CD4-positive, alpha-beta memory T cell (primary cell): ENCODE measurements at regions not wholly inside any gene's neighbourhood (a gene's known extent, or its start where the extent isn't known, plus 50 kb on each side); places are given as distances from the start of the nearest gene placed in this dataset.

ENCODE experiments used
- CTCF ChIA-PET: fragments of 350-600 bp; sonication (Branson Sonifier 250); formaldehyde crosslinking; loops from one replicate; lab custom pipeline; 2021; ENCODE audit warnings: inconsistent platforms; ENCODE audit not compliant: partially characterized antibody; lab: Charles Lee
- POLR2A ChIA-PET: fragments of 350-600 bp; sonication (Branson Sonifier 250); formaldehyde crosslinking; loops from one replicate; lab custom pipeline; 2021; ENCODE audit not compliant: partially characterized antibody; lab: Charles Lee
- DNase-seq, 5 donors: peaks; one replicate each; pipeline versions ENCODE4 v3.0.0 to v3.0.0-alpha.2; 2020 to 2022; ENCODE audit warnings: mixed read lengths in 1 of 5
- H3K27ac ChIP-seq: one replicate; pipeline ENCODE4 v1.7.0; 2013; ENCODE audit warnings: low read depth, low read length
- H3K27me3 ChIP-seq: 2 replicates; pipeline ENCODE4 v1.7.0; 2013; ENCODE audit warnings: mild to moderate bottlenecking, low read length, moderate library complexity; ENCODE audit not compliant: insufficient read depth
- H3K36me3 ChIP-seq: 2 replicates; pipeline ENCODE4 v1.7.0; 2013; ENCODE audit warnings: mild to moderate bottlenecking, low read length, moderate library complexity; ENCODE audit not compliant: insufficient read depth
- H3K4me1 ChIP-seq: 2 replicates; pipeline ENCODE4 v1.7.0; 2013; ENCODE audit warnings: mild to moderate bottlenecking, low read length, moderate library complexity; ENCODE audit not compliant: insufficient read depth
- H3K4me3 ChIP-seq, 2 donors: one replicate each; pipeline ENCODE4 v1.7.0; 2013; ENCODE audit warnings: low read length in 2 of 2, mild to moderate bottlenecking in 1 of 2
- H3K9me3 ChIP-seq, 2 donors: one replicate each; pipeline ENCODE4 v1.7.0; 2013; ENCODE audit warnings: low read length in 2 of 2, control low read depth in 1 of 2; ENCODE audit not compliant: control insufficient read depth in 1 of 2
- H3K27ac Mint-ChIP-seq, 7 donors: one replicate each; pipeline ENCODE4 v1.8.0; 2020 to 2021; ENCODE audit warnings: mixed read lengths in 7 of 7, mild to moderate bottlenecking in 6 of 7, inconsistent platforms in 3 of 7, moderate library complexity in 3 of 7
- H3K27me3 Mint-ChIP-seq, 2 donors: one replicate each; pipeline ENCODE4 v1.8.0; 2020 to 2021; ENCODE audit warnings: mixed read lengths in 2 of 2
- H3K36me3 Mint-ChIP-seq, 2 donors: one replicate each; pipeline ENCODE4 v1.8.0; 2020 to 2021; ENCODE audit warnings: mixed read lengths in 2 of 2, inconsistent platforms in 1 of 2, mild to moderate bottlenecking in 1 of 2
- H3K4me1 Mint-ChIP-seq, 4 donors: one replicate each; pipeline ENCODE4 v1.8.0; 2020 to 2021; ENCODE audit warnings: mixed read lengths in 4 of 4, mild to moderate bottlenecking in 1 of 4
- H3K4me3 Mint-ChIP-seq, 8 donors: one replicate each; pipeline ENCODE4 v1.8.0; 2020 to 2021; ENCODE audit warnings: mixed read lengths in 8 of 8, mild to moderate bottlenecking in 7 of 8, moderate library complexity in 6 of 8, inconsistent platforms in 3 of 8
- H3K9me3 Mint-ChIP-seq, 8 donors: one replicate each; pipeline ENCODE4 v1.8.0; 2020 to 2021; ENCODE audit warnings: mixed read lengths in 8 of 8, mild to moderate bottlenecking in 5 of 8, inconsistent platforms in 3 of 8, moderate library complexity in 1 of 8
- intact Hi-C: fragments of 100-400 bp; cut with micrococcal nuclease; formaldehyde crosslinking; loops from one replicate; pipeline ENCODE4 v1.15.1; 2023

DNA sequence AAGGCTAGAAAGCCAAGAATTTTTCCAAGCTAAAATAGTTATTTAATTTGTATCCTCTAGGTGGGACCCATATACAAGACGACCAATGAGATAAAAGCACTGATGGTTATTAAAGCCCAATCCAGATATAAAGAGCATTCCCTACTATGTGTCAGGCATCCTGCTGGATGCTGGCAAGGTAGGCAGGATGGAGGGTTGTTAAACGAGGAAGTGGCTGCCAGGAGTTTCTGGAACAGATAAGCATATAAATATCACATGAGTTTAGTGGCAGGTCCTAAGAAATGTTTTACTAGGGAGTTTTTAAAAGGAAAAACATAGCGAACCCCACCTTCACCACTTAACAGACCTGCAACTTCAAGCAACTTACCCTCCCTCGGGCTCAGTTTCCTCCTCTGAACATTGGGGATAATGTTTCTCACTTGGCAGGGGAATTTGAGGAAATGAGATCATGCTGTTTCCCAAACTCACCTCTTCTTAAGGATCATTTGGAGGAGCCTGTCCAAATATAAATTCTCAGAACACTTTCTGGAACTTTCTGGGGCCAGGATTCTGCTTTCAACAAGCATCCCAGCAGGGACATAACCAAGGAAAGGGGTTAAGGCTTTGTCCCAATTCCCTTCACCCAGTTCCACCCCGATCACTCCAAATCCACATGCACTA is 94.3 kb upstream of the LDB2 start:
- Histone ChIP-seq H3K4me1 (no peaks in the 10 kb centered on the region), H3K4me3 (no peak overlapping the region), H3K27me3 (no peaks in the 10 kb centered on the region), H3K36me3 (no peaks in the 10 kb centered on the region), H3K9me3 (no peaks in the 10 kb centered on the region), H3K27ac (no peak overlapping the region)
- intact Hi-C loops: no loop called here
- peaks cover 0 to 1% (median 0%) of the 10 kb centered on the region in 4 donors for H3K4me1 Mint-ChIP-seq
- CTCF ChIA-PET: no interaction called here
- H3K4me3 Mint-ChIP-seq: no peak overlapping the region
- no peaks in the 10 kb centered on the region for H3K9me3 Mint-ChIP-seq
- no peaks in the 10 kb centered on the region for H3K36me3 Mint-ChIP-seq
- H3K27me3 Mint-ChIP-seq: no peaks in the 10 kb centered on the region
- POLR2A ChIA-PET: no interaction called here
- no peak overlapping the region for H3K27ac Mint-ChIP-seq
- DNase-seq: no peak

DNA sequence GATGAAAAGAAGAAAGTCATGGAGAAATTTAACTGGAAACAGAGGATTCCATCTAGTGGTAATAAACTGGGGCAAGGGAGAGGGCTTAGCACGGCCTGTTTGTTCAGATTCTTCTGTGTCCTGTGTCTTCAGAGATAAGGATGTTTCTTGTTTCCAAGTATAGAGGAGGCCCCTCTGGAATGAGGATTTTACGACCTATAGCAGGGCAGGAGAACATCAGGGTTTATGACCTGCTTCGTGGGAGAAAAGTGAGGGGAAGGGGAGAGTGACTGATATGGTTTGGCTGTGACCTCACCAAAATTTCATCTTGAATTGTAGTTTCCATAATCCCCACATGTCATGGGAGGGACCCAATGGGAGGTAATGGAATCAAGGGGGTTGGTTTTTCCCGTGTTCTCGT is 93.0 kb upstream of the LDB2 start:
- Mint-ChIP-seq H3K27me3 (no peaks in the 10 kb centered on the region), H3K4me3 (no peak overlapping the region), H3K36me3 (no peaks in the 10 kb centered on the region), H3K9me3 (no peaks in the 10 kb centered on the region), H3K27ac (no peak overlapping the region), H3K4me1 (no peaks in the 10 kb centered on the region)
- intact Hi-C loops: no loop called here
- ChIA-PET POLR2A (no interaction called here), CTCF (no interaction called here)
- no peak for DNase-seq
- H3K27ac ChIP-seq: no peak overlapping the region
- H3K4me1 ChIP-seq: no peaks in the 10 kb centered on the region
- no peaks in the 10 kb centered on the region for H3K9me3 ChIP-seq
- H3K27me3 ChIP-seq: no peaks in the 10 kb centered on the region
- H3K36me3 ChIP-seq: no peaks in the 10 kb centered on the region
- H3K4me3 ChIP-seq: no peak overlapping the region

DNA sequence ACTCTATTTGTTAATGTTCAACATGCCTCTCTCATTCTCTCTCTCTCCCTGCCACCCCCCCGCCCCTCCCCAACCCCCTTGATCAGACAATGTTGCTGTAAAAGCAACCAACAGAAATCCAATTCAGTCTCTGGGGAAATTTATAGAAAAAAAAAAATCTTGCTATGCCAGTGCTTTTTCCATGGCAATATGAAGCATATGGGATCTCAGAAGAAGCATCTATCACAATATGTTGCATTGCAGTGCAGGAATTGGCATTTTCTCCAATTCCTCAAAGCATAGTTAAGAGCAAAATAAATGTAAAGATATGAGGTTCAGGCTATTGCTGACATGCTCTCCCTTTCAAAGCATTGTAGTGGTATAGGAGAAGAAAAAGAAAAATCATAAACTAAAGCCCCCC is 90.9 kb upstream of the LDB2 start:
- Mint-ChIP-seq H3K36me3 (no peaks in the 10 kb centered on the region), H3K27me3 (no peaks in the 10 kb centered on the region), H3K27ac (no peak overlapping the region), H3K9me3 (no peaks in the 10 kb centered on the region), H3K4me1 (no peaks in the 10 kb centered on the region), H3K4me3 (no peak overlapping the region)
- Histone ChIP-seq H3K9me3 (no peaks in the 10 kb centered on the region), H3K36me3 (no peaks in the 10 kb centered on the region), H3K27ac (no peak overlapping the region), H3K27me3 (no peaks in the 10 kb centered on the region), H3K4me1 (no peaks in the 10 kb centered on the region), H3K4me3 (no peak overlapping the region)
- intact Hi-C loops: no loop called here
- ChIA-PET CTCF (no interaction called here), POLR2A (no interaction called here)
- DNase-seq: no peak

DNA sequence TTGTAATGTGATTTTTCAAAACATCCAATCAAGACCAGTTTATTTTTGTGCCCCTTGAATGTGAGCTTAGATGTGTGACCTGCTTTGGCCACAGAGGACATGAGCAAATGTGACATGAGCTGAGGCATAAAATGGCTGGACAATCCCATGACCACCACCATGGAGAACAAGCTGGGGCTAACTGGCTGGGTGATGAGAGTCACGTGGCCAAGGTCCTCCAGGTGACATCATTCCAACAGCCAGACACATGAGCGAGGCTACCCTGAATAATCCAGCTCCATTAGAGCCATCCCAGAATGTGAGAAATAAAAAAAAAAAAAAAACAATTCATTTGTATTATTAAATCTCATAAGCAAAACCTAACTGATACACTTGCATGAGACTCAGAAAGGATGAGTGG is 90.4 kb upstream of the LDB2 start:
- Histone ChIP-seq H3K27me3 (no peaks in the 10 kb centered on the region), H3K4me1 (no peaks in the 10 kb centered on the region), H3K9me3 (no peaks in the 10 kb centered on the region), H3K27ac (no peak overlapping the region), H3K4me3 (no peak overlapping the region), H3K36me3 (no peaks in the 10 kb centered on the region)
- H3K27ac Mint-ChIP-seq: no peak overlapping the region
- ChIA-PET POLR2A (no interaction called here), CTCF (no interaction called here)
- H3K4me3 Mint-ChIP-seq: no peak overlapping the region
- DNase-seq: no peak
- H3K27me3 Mint-ChIP-seq: no peaks in the 10 kb centered on the region
- H3K4me1 Mint-ChIP-seq: no peaks in the 10 kb centered on the region
- no peaks in the 10 kb centered on the region for H3K9me3 Mint-ChIP-seq
- no peaks in the 10 kb centered on the region for H3K36me3 Mint-ChIP-seq
- intact Hi-C loops: no loop called here

DNA sequence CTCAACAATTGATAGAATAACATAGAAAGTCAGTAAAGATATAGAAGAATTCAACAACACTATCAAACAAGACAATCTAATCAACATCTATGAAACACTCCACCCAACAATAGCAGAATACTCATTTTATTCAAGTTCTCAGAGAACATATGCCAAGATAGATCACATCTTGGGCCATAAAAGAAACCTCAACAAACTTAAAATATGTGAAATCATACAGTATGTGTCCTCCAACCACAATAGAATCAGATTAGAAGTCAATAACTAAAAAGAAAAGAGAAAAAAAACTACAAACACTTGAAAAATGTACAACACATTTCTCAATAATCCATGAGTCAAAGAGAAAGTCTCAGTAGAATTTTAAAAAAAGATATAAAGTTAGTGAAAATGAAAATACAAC is 78.6 kb upstream of the LDB2 start:
- intact Hi-C loops: no loop called here
- no peak overlapping the region for H3K27ac Mint-ChIP-seq
- H3K36me3 Mint-ChIP-seq: no peaks in the 10 kb centered on the region
- H3K4me3 ChIP-seq: no peak overlapping the region
- no peaks in the 10 kb centered on the region for H3K4me1 Mint-ChIP-seq
- no peaks in the 10 kb centered on the region for H3K4me1 ChIP-seq
- no peaks in the 10 kb centered on the region for H3K27me3 ChIP-seq
- CTCF ChIA-PET: no interaction called here
- no peaks in the 10 kb centered on the region for H3K9me3 ChIP-seq
- peaks cover 0 to 2% of the 10 kb centered on the region in 2 donors for H3K27me3 Mint-ChIP-seq
- H3K36me3 ChIP-seq: no peaks in the 10 kb centered on the region
- no peak overlapping the region for H3K27ac ChIP-seq
- no peaks in the 10 kb centered on the region for H3K9me3 Mint-ChIP-seq
- H3K4me3 Mint-ChIP-seq: no peak overlapping the region
- POLR2A ChIA-PET: no interaction called here
- DNase-seq: no peak

DNA sequence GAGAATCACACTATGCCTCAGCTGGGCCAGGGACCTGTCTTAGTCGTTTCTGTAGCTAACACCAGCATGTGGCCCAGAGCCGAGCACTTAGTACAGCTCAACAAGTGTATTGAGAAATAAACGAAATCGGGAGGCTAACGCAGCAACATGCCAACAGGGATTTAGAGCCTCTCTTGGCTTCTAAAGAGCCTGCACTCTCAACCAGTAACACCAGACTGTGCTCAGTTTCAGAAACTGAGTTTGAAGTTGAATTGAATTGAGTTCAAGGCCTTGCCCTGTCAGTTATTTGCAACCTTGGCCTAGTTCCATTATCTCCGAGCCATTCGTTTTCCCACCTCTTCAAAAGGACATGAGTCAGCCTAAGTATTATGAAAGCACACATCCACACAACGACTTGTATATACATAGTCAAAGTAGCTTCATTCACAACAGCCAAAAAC is 71.3 kb upstream of the LDB2 start:
- Mint-ChIP-seq H3K27me3 (no peaks in the 10 kb centered on the region), H3K36me3 (no peaks in the 10 kb centered on the region), H3K4me1 (no peaks in the 10 kb centered on the region), H3K9me3 (peaks cover 0 to 1% (median 0%) of the 10 kb centered on the region in 8 donors), H3K4me3 (no peak overlapping the region), H3K27ac (no peak overlapping the region)
- H3K4me3 ChIP-seq: no peak overlapping the region
- H3K9me3 ChIP-seq: no peaks in the 10 kb centered on the region
- no peak overlapping the region for H3K27ac ChIP-seq
- H3K27me3 ChIP-seq: no peaks in the 10 kb centered on the region
- DNase-seq: no peak
- no peaks in the 10 kb centered on the region for H3K36me3 ChIP-seq
- H3K4me1 ChIP-seq: no peaks in the 10 kb centered on the region
- intact Hi-C loops: no loop called here
- CTCF ChIA-PET: no interaction called here
- POLR2A ChIA-PET: no interaction called here

DNA sequence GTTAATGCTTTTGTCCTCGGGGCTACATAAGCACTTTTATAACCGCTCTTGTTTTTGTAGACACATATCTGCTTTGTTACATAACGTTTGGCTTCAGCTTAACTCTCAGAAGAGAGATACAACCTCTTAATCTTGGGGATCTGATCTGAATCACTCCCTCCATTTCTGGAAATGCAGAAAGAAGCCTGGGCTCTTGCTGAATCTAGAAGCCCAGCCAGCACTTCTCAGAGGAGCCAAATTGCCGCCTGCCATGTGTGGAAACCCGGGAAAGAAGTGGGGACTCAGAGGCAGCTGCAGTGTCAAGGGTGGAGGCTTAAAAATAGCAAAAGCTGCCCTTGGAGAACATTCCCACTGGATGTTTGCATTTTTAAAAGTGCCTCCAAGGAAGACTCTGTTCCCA is 69.3 kb upstream of the LDB2 start:
- Mint-ChIP-seq H3K36me3 (no peaks in the 10 kb centered on the region), H3K4me3 (no peak overlapping the region), H3K4me1 (no peaks in the 10 kb centered on the region), H3K9me3 (peaks cover 0 to 4% (median 0%) of the 10 kb centered on the region in 8 donors), H3K27me3 (no peaks in the 10 kb centered on the region), H3K27ac (no peak overlapping the region)
- intact Hi-C loops: no loop called here
- Histone ChIP-seq H3K4me1 (no peaks in the 10 kb centered on the region), H3K27ac (no peak overlapping the region), H3K9me3 (no peaks in the 10 kb centered on the region), H3K36me3 (no peaks in the 10 kb centered on the region), H3K27me3 (no peaks in the 10 kb centered on the region), H3K4me3 (no peak overlapping the region)
- ChIA-PET CTCF (no interaction called here), POLR2A (no interaction called here)
- DNase-seq: no peak

DNA sequence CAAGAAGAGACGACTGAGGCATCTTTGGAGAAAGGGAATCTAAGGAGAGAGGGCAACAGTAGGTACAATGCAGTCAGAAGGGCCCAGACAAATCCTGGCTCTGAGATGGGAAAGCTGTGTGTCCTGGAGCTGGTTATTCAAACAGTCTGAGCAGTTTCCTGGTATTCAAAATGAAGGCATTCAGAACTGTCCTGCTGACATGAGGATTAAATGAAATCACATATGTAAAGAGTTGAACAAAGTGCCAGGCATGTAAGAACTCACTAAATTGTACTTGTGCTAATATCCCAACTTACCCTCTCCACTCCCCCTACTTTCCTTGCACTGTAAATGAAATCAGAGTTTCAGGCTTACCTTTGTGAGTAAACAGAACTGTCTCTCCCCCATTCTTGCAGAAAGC is 60.9 kb upstream of the LDB2 start:
- intact Hi-C loops: no loop called here
- H3K27ac ChIP-seq: no peak overlapping the region
- Mint-ChIP-seq H3K36me3 (no peaks in the 10 kb centered on the region), H3K27ac (no peak overlapping the region), H3K9me3 (peaks cover 0 to 10% (median 3%) of the 10 kb centered on the region in 8 donors), H3K4me3 (no peak overlapping the region), H3K4me1 (no peaks in the 10 kb centered on the region), H3K27me3 (peaks cover 0 to 5% of the 10 kb centered on the region in 2 donors)
- H3K4me1 ChIP-seq: no peaks in the 10 kb centered on the region
- H3K9me3 ChIP-seq: no peaks in the 10 kb centered on the region
- ChIA-PET POLR2A (no interaction called here), CTCF (no interaction called here)
- no peak overlapping the region for H3K4me3 ChIP-seq
- H3K27me3 ChIP-seq: no peaks in the 10 kb centered on the region
- H3K36me3 ChIP-seq: no peaks in the 10 kb centered on the region
- no peak for DNase-seq
